GM19455 (cell line): ENCODE measurements at regions not wholly inside any gene's neighbourhood (a gene's known extent, or its start where the extent isn't known, plus 50 kb on each side); places are given as distances from the start of the nearest gene placed in this dataset.

Experiments used
- ATAC-seq: cut with Tn5 transposase; IDR thresholded peaks from one replicate; pipeline ENCODE4 v1.9.1; 2021; ENCODE audit not compliant: unreplicated experiment

DNA sequence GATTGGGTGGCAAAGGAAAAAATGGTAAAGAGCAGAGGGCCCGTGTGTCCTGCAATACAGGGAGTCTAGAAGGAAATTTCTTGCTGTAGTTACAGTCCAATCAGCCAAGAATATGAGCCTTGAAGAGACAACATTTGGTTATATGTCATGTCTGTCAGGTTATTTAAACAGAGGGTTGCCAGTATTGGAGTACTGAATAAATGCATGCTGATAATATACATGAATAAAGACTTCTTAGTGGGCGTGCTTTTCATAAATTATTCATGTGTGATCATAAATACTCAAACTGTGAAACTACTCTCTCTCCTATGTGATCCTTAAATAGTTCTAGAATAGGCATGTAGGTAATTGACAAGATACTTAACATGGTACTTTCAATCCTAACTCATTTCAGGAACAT lies 249.0 kb downstream of the CRPPA start:
- no peak for ATAC-seq

GRCh38 chr7:16171928-16172327 lies 249.4 kb downstream of the CRPPA start:
- ATAC-seq: no peak

- ATAC-seq: no peak
Observed at GRCh38 chr7:16170671-16171070, 250.7 kb downstream of the CRPPA start.

DNA sequence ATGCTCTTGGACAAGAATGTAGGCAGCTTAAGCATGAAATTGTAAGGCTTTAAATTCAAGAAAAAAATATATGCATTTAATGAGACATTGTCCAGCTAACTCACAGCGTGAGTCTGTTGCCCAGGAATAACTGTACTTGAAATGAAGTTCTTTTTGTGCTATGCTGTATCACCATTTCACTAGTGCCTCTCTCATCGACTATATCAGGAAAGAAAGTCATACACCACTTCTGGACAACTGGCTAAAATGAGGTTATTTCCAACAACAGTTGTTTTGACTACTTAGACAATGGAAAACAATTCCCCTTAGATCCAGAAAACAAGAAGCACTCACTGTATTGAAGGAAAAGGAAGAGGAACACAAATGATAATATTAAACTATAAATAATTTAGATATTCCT lies 251.8 kb downstream of the CRPPA start:
- no peak for ATAC-seq

GRCh38 chr7:16167526-16167925 lies 253.8 kb downstream of the CRPPA start:
- no peak for ATAC-seq

GRCh38 chr7:16144361-16144760 lies 277.0 kb downstream of the CRPPA start:
- no peak for ATAC-seq

GRCh38 chr7:16137944-16138343 lies 283.4 kb downstream of the CRPPA start:
- ATAC-seq: no peak

DNA sequence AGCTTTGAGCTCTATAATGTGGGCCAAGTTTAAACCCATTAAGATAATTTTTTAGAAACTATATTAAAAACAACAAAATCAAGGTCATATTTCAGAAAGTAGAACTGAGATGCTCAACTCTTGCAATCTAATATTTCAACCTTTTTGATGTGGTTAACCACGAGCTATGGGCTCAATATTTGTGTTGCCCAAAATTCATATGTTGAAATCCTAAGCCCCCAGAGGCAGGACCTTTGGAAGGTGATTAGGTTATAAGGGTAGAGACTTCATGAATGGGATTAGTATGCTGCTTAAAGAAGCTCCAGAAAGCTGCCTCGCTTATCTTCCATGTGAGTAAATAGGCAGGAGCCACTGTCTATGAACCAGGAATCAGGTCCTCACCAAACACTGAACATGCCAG lies 284.4 kb downstream of the CRPPA start:
- ATAC-seq: no peak

DNA sequence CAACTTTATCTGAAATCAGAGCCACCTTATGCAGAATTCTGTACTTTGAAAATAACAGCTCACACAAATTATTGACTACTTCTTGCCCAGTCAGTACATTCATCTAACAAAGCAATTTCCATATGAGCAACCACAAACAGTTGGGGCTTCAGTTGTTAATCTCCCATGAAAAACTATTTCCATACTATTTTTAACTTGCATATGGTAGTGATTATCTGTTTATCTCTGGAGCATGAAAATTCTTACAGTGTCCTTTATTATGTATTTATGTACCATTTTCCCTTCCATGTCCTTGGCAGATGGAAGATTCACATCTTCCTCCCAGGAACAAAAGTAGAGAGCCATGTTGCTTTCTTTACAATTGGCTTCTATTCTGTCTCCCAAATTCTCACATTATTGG lies 285.7 kb downstream of the CRPPA start:
- no peak for ATAC-seq

DNA sequence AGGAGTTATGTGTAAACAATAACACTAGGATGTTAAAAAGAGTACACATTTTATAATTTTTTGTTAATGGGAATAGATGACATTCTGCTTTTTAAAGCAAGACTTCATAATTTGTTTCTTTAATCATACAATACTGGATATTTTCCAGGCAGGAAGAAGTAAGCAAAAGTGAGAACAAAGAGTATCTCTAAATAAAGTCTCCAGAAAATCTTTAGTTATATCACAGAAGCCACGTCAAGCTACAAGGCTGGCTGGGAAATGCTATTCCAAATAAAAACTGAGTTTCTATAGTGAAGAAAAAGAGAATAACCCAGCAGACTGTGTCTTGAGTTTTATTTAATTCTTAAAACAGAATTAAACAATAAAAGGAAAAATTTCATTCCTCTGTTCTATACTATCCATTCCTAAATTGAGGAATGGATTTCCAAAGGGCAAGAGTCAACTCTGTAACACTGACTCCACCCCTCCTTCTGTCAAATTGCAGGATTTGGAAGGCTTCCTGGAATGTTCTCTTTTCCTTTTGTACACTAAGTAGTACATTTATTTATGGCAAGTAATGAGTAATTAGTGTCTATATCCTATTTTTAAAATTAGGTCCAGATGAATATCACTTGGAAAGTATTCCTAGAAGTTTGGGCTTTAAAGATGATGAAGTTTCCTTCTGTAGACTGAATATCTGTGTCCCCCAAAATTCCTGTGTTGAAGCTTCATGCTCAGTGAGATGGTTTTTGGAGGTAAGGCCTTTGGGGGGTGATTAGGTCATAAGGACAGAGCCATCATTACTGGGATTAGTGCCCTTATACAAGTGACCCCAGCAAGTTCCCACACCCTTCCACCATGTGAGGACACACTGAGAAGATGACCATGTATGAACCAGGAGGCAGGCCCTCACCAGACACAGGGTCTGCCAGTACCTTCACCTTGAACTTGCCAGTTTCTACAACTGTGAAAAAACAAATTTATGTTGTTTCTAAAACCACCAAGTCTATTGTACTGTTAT lies 290.9 kb downstream of the CRPPA start:
- ATAC-seq: no peak

DNA sequence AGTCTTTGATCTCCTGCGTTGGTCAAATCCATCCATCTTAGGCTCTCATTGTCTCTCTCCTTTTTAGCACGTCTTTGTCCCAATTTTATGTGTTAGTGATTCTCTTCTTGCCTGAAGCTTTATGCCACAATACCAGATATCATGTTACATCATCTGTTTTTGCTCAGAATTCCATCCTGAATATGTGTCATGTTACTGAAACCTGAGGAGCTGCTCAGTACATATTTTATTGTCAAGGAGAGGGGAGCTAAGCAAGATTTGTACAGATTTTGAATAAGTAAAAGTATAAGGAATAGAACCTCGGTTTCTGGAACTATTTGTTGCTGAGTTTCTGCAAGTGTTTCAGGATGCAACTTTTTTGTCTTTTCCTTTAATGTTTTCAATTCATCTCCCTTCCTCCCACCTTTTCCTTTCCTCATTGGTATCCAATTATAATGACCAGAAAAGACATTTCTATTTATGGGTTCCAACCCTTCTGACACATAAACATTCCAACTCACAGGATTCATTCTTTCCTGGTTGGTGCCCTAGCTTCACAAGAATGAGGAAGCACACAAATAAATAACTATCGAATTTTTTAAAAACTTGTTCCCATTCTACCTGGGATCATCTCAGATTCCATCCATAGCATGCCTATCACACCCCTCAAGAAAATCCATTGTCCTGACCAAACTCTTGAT lies 291.8 kb downstream of the CRPPA start:
- no peak for ATAC-seq

DNA sequence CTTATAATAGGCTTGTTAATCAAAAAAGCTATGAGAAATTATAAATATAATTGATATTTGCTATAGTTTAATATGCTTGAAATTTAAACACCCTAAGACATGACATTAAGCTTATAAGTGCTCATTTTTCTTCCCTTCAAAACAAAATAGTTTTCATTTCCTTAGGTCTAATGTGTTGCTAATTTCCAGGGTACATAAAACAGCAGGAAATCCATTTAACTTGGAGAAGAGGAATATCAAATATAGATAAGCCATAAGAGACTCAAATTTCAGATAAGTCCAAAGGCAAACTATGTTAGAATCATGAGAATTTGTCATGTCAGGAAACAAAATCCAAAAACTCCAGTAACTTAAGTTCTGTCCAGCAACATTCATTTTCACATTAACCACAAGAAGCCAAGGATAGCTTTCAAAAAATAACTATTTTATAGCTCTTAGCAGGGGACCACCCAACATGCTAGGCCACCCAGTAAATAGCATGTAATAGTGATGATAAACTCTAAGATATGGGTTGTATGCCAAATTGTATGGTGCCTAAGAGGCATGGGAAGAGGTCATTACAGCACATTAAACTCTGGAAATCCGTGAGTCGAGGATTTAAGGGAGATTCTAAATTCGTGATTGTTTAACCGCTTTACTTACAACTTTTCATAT lies 298.1 kb downstream of the CRPPA start:
- no peak for ATAC-seq

- ATAC-seq: no peak
Observed at GRCh38 chr7:16121876-16122390, 299.4 kb downstream of the CRPPA start.

DNA sequence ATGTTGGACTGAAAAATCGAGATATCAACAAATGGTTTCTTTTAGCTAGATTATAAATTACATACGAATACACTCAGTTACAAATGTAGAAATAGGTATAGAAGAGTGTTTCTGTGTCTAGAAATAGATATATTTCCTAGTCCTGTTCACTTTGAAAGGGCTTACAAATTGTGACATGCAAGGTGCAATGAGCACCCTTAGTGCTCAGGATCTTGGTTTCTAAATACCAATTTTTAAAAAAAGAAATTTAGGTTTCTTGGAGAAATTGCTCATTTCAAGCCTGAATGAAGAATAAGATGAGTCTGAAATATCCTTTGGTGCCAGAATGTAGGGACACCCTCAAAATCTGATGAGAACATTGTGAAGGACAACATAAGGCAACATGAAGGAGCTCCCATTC lies 306.0 kb downstream of the CRPPA start:
- no peak for ATAC-seq

GRCh38 chr7:16114633-16115032 lies 306.7 kb downstream of the CRPPA start:
- no peak for ATAC-seq

DNA sequence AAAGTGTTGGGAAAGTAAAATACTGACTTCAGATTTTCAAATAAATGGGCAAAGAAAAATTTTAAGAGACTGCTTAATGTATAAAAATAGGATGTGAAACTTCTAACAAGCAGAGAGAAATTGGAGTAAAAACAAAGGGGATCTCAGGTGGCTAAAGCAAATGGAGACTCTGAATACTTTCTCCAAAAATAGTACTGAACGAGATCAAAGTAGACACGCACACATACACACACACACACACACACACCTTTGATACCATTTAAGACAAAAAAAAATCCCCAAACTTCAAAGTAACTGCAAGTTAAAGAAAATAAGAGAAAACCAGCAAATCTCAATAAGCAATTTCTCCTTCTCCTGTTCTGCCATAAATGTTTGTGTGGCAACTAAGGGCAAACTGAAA lies 307.3 kb downstream of the CRPPA start:
- ATAC-seq: no peak

DNA sequence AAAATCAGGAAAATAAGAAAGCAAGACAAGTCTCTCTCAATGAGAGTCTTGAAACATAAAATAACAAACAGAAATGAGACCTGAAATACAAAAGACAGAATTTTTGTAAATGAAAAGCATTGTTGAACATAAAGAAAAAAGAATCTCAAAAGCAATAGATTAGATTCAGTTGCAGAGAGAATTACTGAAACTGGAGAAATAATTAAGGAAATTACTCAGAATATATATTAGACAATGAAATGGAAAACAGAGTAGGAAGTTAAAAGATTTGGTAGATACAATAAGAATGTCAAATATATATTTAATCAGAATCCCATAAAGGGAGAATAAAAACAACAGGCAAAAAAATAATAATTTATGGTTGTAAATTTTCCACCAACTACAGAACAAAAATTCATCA lies 308.3 kb downstream of the CRPPA start:
- ATAC-seq: no peak

GRCh38 chr7:16106869-16107268 lies 314.5 kb downstream of the CRPPA start:
- no peak for ATAC-seq

DNA sequence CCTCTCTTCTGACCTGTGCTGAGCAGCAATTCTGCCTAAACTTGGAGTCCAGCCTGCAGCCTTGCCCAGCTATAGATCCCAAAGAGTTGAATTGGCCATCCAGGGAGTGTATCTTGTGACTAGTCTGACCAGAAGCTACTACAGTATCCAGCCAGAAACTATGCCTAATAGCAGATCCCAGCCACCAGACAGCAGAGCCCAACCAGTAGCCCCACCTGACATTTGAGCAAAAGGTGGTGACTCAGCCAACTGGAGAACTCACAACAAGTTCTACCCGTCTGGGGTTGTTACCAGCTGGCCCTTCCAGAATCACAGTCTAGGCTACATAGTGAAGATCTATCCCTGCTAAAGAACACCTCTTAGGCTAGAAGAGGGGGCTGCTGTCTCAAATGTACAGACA lies 315.0 kb downstream of the CRPPA start:
- ATAC-seq: no peak

DNA sequence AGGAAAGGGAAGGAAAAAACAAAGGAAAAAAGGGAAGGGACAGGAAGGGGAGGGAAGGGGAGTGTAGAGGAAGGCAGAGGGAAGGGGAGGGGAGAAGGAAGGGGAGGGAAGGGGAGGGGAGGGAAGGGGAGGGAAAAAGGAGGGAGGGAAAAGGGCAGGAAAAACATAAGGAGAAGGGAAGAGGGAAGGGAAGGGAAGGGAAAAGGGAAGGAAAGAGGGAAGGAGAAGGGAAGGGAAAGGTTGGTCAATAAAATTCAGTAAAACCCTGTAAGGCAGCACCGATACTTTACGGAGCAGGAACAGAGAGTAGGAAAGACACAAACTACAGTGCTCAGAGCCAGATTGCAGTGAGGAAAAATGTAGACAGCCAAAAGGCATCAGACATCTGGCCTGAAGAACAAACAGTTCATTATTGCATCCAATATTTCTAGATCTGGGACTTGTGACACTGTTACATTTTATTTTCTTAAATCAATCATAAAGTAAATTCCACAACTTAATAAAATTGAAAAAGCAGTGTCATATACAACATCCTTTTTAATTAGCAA lies 322.0 kb downstream of the CRPPA start:
- no peak for ATAC-seq

DNA sequence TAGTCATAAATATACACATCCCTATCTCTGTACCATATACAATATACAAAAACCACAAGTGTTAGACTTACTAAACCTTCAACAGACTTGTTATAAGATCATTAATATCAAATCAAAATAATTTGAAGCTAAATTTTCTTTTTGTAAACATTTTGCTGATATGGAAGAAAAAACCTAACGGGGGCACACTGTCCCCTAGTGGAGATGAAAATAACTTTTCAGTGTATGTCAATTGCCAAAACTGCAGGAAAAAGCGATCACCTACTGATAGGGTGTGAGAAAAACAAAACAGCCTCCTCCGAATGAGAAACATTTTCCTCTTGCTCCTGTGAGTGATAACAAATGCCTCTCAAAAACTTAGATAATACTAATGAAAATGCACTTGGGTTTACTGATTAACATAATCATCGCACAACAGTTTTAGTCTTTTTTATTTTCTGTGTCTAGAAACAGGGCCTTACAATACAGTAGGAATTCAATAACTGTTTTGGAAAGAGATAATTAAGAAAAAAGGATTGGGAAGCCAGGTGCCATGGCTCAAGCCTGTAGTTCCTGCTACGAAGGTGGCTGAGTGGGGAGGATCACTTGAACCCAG lies 322.7 kb downstream of the CRPPA start:
- ATAC-seq: no peak
